SK-N-SH (cell line): ENCODE measurements at regions not wholly inside any gene's neighbourhood (a gene's known extent, or its start where the extent isn't known, plus 50 kb on each side); places are given as distances from the start of the nearest gene placed in this dataset.

ENCODE experiments used
- CTCF ChIA-PET: fragments of 300-600, 350-600 bp; formaldehyde crosslinking; extraction: SDS; loops from one replicate; lab custom pipeline; 2021; lab: Yijun Ruan, JAX
- POLR2A ChIA-PET: fragments of 350-600 bp; sonication (Branson Sonifier 250); formaldehyde crosslinking; extraction: SDS; loops from one replicate; lab custom pipeline; 2020; ENCODE audit warnings: antibody characterized with exemption, inconsistent platforms; lab: Yijun Ruan, JAX
- DNase-seq: peaks from one replicate; pipeline ENCODE4 v3.0.0; 2012
- H2AFZ ChIP-seq: fragments of 200-600 bp; sonication (generic); 2 replicates; pipeline ENCODE4 v1.8.1; 2016; ENCODE audit warnings: antibody characterized with exemption, mild to moderate bottlenecking, low read depth
- H3F3A ChIP-seq: fragments of 200-600 bp; sonication (generic); replicated peaks from 2 replicates; pipeline ENCODE3; 2016; ENCODE audit warnings: antibody characterized with exemption, mild to moderate bottlenecking; ENCODE audit not compliant: insufficient read depth
- H3K27ac ChIP-seq, 2 experiments: fragments of 200-500 bp in 1 of 2; fragments of 200-600 bp in 1 of 2; sonication (Bioruptor generic) in 1 of 2; sonication (generic), shearing (Covaris generic) in 1 of 2; 2 replicates each; pipeline versions ENCODE4 v1.5.1 to v1.6.1; 2014 to 2016; ENCODE audit warnings: low read depth in 2 of 2, inconsistent platforms in 1 of 2, low read length in 1 of 2, mild to moderate bottlenecking in 1 of 2, mixed read lengths in 1 of 2
- H3K27me3 ChIP-seq: fragments of 200-600 bp; sonication (generic), shearing (Covaris generic); 2 replicates; pipeline ENCODE4 v1.6.1; 2016; ENCODE audit warnings: mixed run types; ENCODE audit not compliant: insufficient read depth
- H3K36me3 ChIP-seq, 2 experiments: fragments of 200-500 bp in 1 of 2; fragments of 200-600 bp in 1 of 2; sonication (Bioruptor generic) in 1 of 2; sonication (generic) in 1 of 2; replicated peaks in 1 of 2; 2 replicates each; pipeline versions ENCODE3 to v1.5.1; 2014 to 2016; ENCODE audit warnings: low read length in 1 of 2, mild to moderate bottlenecking in 1 of 2; ENCODE audit not compliant: insufficient read depth in 2 of 2, control insufficient read depth in 1 of 2
- H3K4me1 ChIP-seq, 2 experiments: fragments of 200-500 bp in 1 of 2; fragments of 200-600 bp in 1 of 2; sonication (Bioruptor generic) in 1 of 2; sonication (generic), shearing (Covaris generic) in 1 of 2; 2 replicates each; pipeline versions ENCODE4 v1.5.1 to v1.6.1; 2014 to 2016; ENCODE audit warnings: low read depth in 1 of 2, low read length in 1 of 2, mixed run types in 1 of 2; ENCODE audit not compliant: insufficient read depth in 2 of 2, control insufficient read depth in 1 of 2
- H3K4me2 ChIP-seq: fragments of 200-600 bp; sonication (generic), shearing (Covaris generic); 2 replicates; pipeline ENCODE4 v1.6.1; 2017; ENCODE audit warnings: mixed run types
- H3K4me3 ChIP-seq, 2 experiments: fragments of 200-500 bp in 1 of 2; fragments of 200-600 bp in 1 of 2; sonication (Bioruptor generic) in 1 of 2; sonication (generic), shearing (Covaris generic) in 1 of 2; 2 replicates each; pipeline versions ENCODE4 v1.5.1 to v1.8.1; 2014 to 2016; ENCODE audit warnings: low read depth in 2 of 2, inconsistent platforms in 1 of 2, low read length in 1 of 2, mild to moderate bottlenecking in 1 of 2, mixed read lengths in 1 of 2, moderate library complexity in 1 of 2
- H3K79me2 ChIP-seq: fragments of 200-600 bp; sonication (generic); 2 replicates; pipeline ENCODE4 v1.8.1; 2017; ENCODE audit warnings: mild to moderate bottlenecking; ENCODE audit not compliant: insufficient read depth
- H3K9ac ChIP-seq: fragments of 200-600 bp; sonication (generic); 2 replicates; pipeline ENCODE4 v1.6.1; 2017; ENCODE audit warnings: mixed run types
- H3K9me2 ChIP-seq: fragments of 200-600 bp; sonication (generic); 2 replicates; pipeline ENCODE4 v1.6.1; 2017; ENCODE audit warnings: mixed run types
- H3K9me3 ChIP-seq: fragments of 200-600 bp; sonication (generic); 2 replicates; pipeline ENCODE4 v1.6.1; 2017; ENCODE audit warnings: mixed run types, mild to moderate bottlenecking, moderate library complexity
- H4K20me1 ChIP-seq: fragments of 200-600 bp; sonication (generic); 2 replicates; pipeline ENCODE4 v1.6.1; 2017; ENCODE audit warnings: mild to moderate bottlenecking, mixed run types; ENCODE audit not compliant: insufficient read depth
- CHD2 ChIP-seq: fragments of 150-350 bp; IDR thresholded peaks from 2 replicates; pipeline ENCODE4 v1.6.1; 2018; ENCODE audit warnings: low read length; ENCODE audit not compliant: partially characterized antibody
- ELF1 ChIP-seq: IDR thresholded peaks from 2 replicates; pipeline ENCODE4 v1.4.0; 2012
- EP300 ChIP-seq, 2 experiments: IDR thresholded peaks; 2 replicates each; pipeline versions ENCODE4 v1.4.0 to v1.6.1; 2012; ENCODE audit warnings: borderline replicate concordance in 1 of 2, low read depth in 1 of 2, low read length in 1 of 2
- FOSL2 ChIP-seq: IDR thresholded peaks from 2 replicates; pipeline ENCODE4 v1.4.0; 2012; ENCODE audit warnings: low read depth, mild to moderate bottlenecking, moderate library complexity, borderline replicate concordance
- FOXJ3 ChIP-seq: sonication (generic); formaldehyde crosslinking; IDR thresholded peaks from 2 replicates; pipeline ENCODE4 v1.5.1; 2020; ENCODE audit warnings: mild to moderate bottlenecking, missing genetic modification reagents
- FOXM1 ChIP-seq: IDR thresholded peaks from 2 replicates; pipeline ENCODE4 v1.4.0; 2012; ENCODE audit warnings: low read depth, mild to moderate bottlenecking
- GABPA ChIP-seq: IDR thresholded peaks from 2 replicates; pipeline ENCODE4 v1.4.0; 2012; ENCODE audit warnings: low read depth, mild to moderate bottlenecking
- GATA2 ChIP-seq: sonication (generic); formaldehyde crosslinking; IDR thresholded peaks from 2 replicates; pipeline ENCODE4 v1.5.0; 2020; ENCODE audit warnings: mild to moderate bottlenecking, missing genetic modification reagents
- JUND ChIP-seq: IDR thresholded peaks from 2 replicates; pipeline ENCODE4 v1.4.0; 2012
- MEF2A ChIP-seq: IDR thresholded peaks from 2 replicates; pipeline ENCODE4 v1.4.0; 2012; ENCODE audit warnings: low read depth, borderline replicate concordance
- NFIC ChIP-seq: IDR thresholded peaks from 2 replicates; pipeline ENCODE4 v1.4.0; 2012; ENCODE audit warnings: borderline replicate concordance
- POLR2AphosphoS5 ChIP-seq: IDR thresholded peaks from 2 replicates; pipeline ENCODE4 v1.6.1; 2012; ENCODE audit warnings: low read depth, low read length
- RAD21 ChIP-seq: IDR thresholded peaks from 2 replicates; pipeline ENCODE4 v1.6.1; 2012; ENCODE audit warnings: mild to moderate bottlenecking, low read length
- REST ChIP-seq: IDR thresholded peaks from 2 replicates; pipeline ENCODE4 v1.6.1; 2012; ENCODE audit warnings: mild to moderate bottlenecking, low read depth, low read length, moderate library complexity
- SMC3 ChIP-seq: IDR thresholded peaks from 2 replicates; pipeline ENCODE4 v1.6.1; 2012; ENCODE audit warnings: low read depth, low read length, improper control_type of control experiment
- TEAD4 ChIP-seq: IDR thresholded peaks from 2 replicates; pipeline ENCODE4 v1.4.0; 2012; ENCODE audit warnings: mild to moderate bottlenecking, borderline replicate concordance; ENCODE audit not compliant: insufficient read depth
- YY1 ChIP-seq: IDR thresholded peaks from 2 replicates; pipeline ENCODE4 v1.4.0; 2012; ENCODE audit warnings: low read depth, mild to moderate bottlenecking
- ZBTB33 ChIP-seq: IDR thresholded peaks from 2 replicates; pipeline ENCODE4 v1.4.0; 2012; ENCODE audit warnings: low read depth, borderline replicate concordance
- WGBS: methylation state at CpG from one replicate; pipeline ENCODE4 v1.1.6; 2017; ENCODE audit warnings: low lambda C conversion rate; 5-methylcytosine and 5-hydroxymethylcytosine counted together
- TF ChIP-seq, protein P1 (sequence below): IDR thresholded peaks from 2 replicates; pipeline ENCODE4 v1.4.0; 2012; ENCODE audit warnings: low read depth
- TF ChIP-seq, protein P2 (sequence below): fragments of 150-350 bp; IDR thresholded peaks from 2 replicates; pipeline ENCODE4 v1.6.1; 2016; ENCODE audit warnings: mild to moderate bottlenecking, low read depth, low read length

- TF ChIP-seq POLR2AphosphoS5 (no peak), ZBTB33 (no peak), TEAD4 (no peak), RAD21 (no peak), GATA2 (CRISPR knock-in tag) (no peak), FOXJ3 (CRISPR knock-in tag) (no peak)
Measured at GRCh38 chr6:154888421-154889295, 106.5 kb upstream of the TIAM2 start (continued).

GRCh38 chr6:154890874-154891273 is 104.2 kb upstream of the TIAM2 start:
- Histone ChIP-seq H3K4me2 (no peak overlapping the region), H3K9me2 (no peaks in the 10 kb centered on the region), H3K4me1 (peaks cover 10 to 13% of the 10 kb centered on the region in 2 experiments; a peak in 3 of 4 replicates), H3K79me2 (peaks cover 17% of the 10 kb centered on the region; the same call in 1 of the 2 replicates), H4K20me1 (no peaks in the 10 kb centered on the region), H3K27ac (no peak overlapping the region), H3K36me3 (no peaks in the 10 kb centered on the region), H3K27me3 (no peaks in the 10 kb centered on the region), H3K4me3 (no peak overlapping the region), H3K9me3 (no peaks in the 10 kb centered on the region), H3F3A (peaks cover 18% of the 10 kb centered on the region), H3K9ac (no peak overlapping the region), H2AFZ (no peak overlapping the region)
- TF ChIP-seq YY1 = no peak
- TF ChIP-seq FOXM1 = no peak
- TF ChIP-seq NFIC = no peak
- no peak for TF ChIP-seq SMC3
- no peak for TF ChIP-seq EP300 (IDR thresholded peaks at IDR 0.05; ENCODE audit: borderline replicate concordance in 1 of 2, low read depth in 1 of 2, low read length in 1 of 2)
- no peak for TF ChIP-seq GABPA
- no peak for TF ChIP-seq ELF1
- TF ChIP-seq REST = no peak
- TF ChIP-seq, protein P1, sequence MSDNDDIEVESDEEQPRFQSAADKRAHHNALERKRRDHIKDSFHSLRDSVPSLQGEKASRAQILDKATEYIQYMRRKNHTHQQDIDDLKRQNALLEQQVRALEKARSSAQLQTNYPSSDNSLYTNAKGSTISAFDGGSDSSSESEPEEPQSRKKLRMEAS = no peak
- TF ChIP-seq TEAD4 = no peak
- no peak for TF ChIP-seq MEF2A
- TF ChIP-seq ZBTB33 = no peak
- no peak for TF ChIP-seq RAD21
- no peak for TF ChIP-seq GATA2 (CRISPR knock-in tag)
- TF ChIP-seq FOSL2 = no peak
- TF ChIP-seq, protein P2, sequence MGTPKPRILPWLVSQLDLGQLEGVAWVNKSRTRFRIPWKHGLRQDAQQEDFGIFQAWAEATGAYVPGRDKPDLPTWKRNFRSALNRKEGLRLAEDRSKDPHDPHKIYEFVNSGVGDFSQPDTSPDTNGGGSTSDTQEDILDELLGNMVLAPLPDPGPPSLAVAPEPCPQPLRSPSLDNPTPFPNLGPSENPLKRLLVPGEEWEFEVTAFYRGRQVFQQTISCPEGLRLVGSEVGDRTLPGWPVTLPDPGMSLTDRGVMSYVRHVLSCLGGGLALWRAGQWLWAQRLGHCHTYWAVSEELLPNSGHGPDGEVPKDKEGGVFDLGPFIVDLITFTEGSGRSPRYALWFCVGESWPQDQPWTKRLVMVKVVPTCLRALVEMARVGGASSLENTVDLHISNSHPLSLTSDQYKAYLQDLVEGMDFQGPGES = no peak
- no peak for TF ChIP-seq CHD2
- TF ChIP-seq JUND = no peak
- no peak for DNase-seq
- POLR2A ChIA-PET = no interaction called here
- CTCF ChIA-PET = interaction anchor here (1.0 to 1.9 kb wide), 3 partner anchors 14 to 38 kb away, joined by 3 to 6 read pairs (median 3); no protein-coding TSS in a partner anchor
- WGBS = 93% methylated on average over 2 of the region's 3 CpGs
